ENCODE measurements at regions not wholly inside any gene's neighbourhood (a gene's known extent, or its start where the extent isn't known, plus 50 kb on each side); places are given as distances from the start of the nearest gene placed in this dataset.

GRCh38 chr12:28057856-28058615 lies 85.5 kb upstream of the PTHLH start:
- TF ChIP-seq CTCF (IDR thresholded peaks at IDR 0.05) (no peak), ZFX (IDR thresholded peaks at IDR 0.05; ENCODE audit: borderline replicate concordance) (no peak)

Measured in 22Rv1 (cell line).